ENCODE measurements at regions not wholly inside any gene's neighbourhood (a gene's known extent, or its start where the extent isn't known, plus 50 kb on each side); places are given as distances from the start of the nearest gene placed in this dataset.
A peak's percentile ranks its signal among the peaks of the same experiment; 100 is the strongest.

DNA sequence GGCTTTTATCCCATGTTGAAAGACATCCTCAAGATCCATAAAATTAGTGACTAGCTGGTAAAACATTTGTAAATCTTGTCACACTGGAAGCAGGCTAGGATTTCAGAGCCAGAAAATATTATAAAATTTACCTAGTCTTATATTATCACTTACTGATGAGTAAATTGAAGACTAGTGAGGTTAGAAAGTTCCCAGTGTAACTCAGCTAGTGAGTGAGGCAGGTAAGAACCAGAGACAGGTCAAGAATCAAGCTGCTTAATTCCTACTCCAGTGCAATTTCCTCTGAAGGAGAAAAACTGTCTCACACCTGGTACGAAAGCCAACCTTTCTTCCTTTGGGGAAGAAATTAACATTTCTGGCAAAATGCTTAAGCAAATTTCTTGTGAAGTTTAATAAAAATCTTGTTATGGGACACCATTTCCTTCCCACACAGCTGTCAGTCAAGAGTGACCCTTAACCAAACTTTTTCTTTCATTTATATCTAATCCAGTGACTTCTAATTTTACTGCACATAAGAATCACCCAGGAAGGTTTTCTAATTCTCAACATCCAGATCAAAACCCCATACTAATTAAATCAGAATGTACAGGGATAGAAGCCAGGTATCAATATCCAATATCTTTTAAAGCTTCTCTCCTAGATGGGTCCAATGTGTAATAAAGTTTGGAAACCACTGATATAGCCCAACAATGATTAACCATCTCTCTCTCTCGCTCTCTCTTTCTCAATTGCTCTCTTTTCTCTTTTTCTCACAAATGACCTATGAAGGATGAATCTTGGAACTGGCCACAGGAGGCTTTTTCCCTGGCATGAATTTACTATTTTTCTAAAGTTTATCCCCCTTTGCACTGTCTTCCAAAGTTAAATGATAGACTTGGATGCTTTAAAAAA lies 264.3 kb upstream of the SLC39A10 start:
- Histone ChIP-seq H3K4me1 (ENCODE audit: control insufficient read depth, insufficient read depth, low read length) (no peaks in the 10 kb centered on the region), H3K27ac (ENCODE audit: low read depth, low read length) (no peak overlapping the region), H3K4me3 (ENCODE audit: low read depth, low read length) (no peak overlapping the region), H3K9me3 (ENCODE audit: control insufficient read depth, insufficient read depth, low read length) (no peaks in the 10 kb centered on the region), H3K27me3 (ENCODE audit: control insufficient read depth, insufficient read depth, low read length) (no peaks in the 10 kb centered on the region), H3K36me3 (ENCODE audit: control insufficient read depth, insufficient read depth, low read length) (no peaks in the 10 kb centered on the region)
- WGBS (ENCODE audit: insufficient coverage) = 100% methylated on average over 1 of the region's 2 CpGs
- no peak for DNase-seq (ENCODE audit: low read depth in 4 of 6, low spot score in 6 of 6)

DNA sequence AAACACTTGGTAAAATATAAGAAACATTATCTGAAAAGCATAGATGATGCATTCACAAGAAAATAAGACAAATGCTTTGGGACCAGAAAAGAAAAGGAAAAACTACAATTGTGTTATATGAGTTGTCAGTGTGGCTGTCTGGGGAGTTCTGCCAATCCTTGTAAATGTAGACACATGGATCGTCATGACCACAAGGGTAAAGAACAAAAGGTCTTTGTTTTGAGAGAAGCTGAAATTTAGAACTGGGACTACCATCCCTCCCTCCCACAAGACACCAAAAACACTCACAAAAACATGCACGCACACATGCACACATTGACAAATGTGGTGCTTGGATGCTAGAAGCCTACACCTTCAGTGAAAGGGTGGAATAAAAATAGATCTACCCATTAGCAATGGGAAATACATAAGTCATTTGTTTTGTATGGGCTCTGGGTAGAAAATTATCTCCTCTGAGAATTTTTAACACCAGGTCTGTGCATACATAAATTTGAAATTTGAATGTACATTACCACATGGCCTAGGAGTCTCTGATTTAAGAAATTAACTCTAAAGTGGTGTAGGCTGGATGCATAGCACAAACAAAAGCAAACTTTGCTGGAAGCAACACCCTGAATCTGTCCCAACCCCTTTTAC lies 266.2 kb upstream of the SLC39A10 start:
- H3K9me3 ChIP-seq (ENCODE audit: control insufficient read depth, insufficient read depth, low read length) = no peaks in the 10 kb centered on the region
- DNase-seq (ENCODE audit: low read depth in 4 of 6, low spot score in 6 of 6) = peak in 1 of 6 donors; percentile 20
- no peaks in the 10 kb centered on the region for H3K36me3 ChIP-seq (ENCODE audit: control insufficient read depth, insufficient read depth, low read length)
- no peak overlapping the region for H3K27ac ChIP-seq (ENCODE audit: low read depth, low read length)
- H3K4me3 ChIP-seq (ENCODE audit: low read depth, low read length) = no peak overlapping the region
- no peaks in the 10 kb centered on the region for H3K4me1 ChIP-seq (ENCODE audit: control insufficient read depth, insufficient read depth, low read length)
- H3K27me3 ChIP-seq (ENCODE audit: control insufficient read depth, insufficient read depth, low read length) = no peaks in the 10 kb centered on the region
- no CpG with 5 or more reads among the region's 2 CpGs for WGBS (ENCODE audit: insufficient coverage)

DNA sequence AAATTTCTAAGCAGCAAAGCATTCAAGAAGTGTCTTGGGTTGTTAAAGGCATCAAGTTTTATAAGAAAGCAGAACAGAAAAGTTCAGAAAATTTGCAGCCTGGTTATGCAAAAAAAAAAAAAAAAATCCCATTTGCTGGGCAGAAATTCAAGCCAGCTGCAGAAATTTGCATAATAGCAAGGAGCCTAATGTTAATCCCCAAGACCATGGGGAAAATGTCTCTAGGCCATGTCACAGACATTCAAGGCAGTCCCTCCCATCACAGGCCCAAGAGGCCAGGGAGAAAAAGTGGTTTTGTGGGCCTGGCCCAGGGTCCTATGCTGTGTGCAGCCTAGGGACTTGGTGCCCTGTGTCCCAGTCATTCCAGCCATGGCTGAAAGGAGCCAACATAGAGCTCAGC lies 269.0 kb upstream of the SLC39A10 start:
- no peak overlapping the region for H3K27ac ChIP-seq (ENCODE audit: low read depth, low read length)
- H3K4me3 ChIP-seq (ENCODE audit: low read depth, low read length) = no peak overlapping the region
- H3K36me3 ChIP-seq (ENCODE audit: control insufficient read depth, insufficient read depth, low read length) = no peaks in the 10 kb centered on the region
- no peaks in the 10 kb centered on the region for H3K27me3 ChIP-seq (ENCODE audit: control insufficient read depth, insufficient read depth, low read length)
- no peaks in the 10 kb centered on the region for H3K9me3 ChIP-seq (ENCODE audit: control insufficient read depth, insufficient read depth, low read length)
- no peak for DNase-seq (ENCODE audit: low read depth in 4 of 6, low spot score in 6 of 6)
- H3K4me1 ChIP-seq (ENCODE audit: control insufficient read depth, insufficient read depth, low read length) = no peaks in the 10 kb centered on the region

DNA sequence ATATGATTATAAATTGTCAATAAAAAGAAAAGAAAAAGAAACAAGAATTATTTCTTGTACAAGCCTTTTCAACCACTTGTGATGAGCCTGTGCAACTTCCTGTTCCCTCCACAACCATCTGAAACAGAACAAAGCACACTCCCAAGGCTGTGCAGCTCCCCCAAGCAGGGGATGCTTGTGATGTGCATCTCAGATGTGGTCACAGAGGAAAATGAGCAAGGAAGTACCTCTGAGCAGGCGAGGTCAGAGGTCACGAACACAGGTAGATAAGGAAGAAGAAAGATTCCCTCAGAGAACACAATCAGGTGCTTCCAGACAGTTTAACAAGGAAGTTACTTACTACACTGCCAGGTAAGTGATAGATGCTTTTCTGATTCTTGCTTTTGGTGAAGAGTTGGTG lies 274.8 kb upstream of the SLC39A10 start:
- DNase-seq (ENCODE audit: low read depth in 4 of 6, low spot score in 6 of 6) = no peak
- no CpG with 5 or more reads among the region's 2 CpGs for WGBS (ENCODE audit: insufficient coverage)
- H3K36me3 ChIP-seq (ENCODE audit: control insufficient read depth, insufficient read depth, low read length) = no peaks in the 10 kb centered on the region
- no peaks in the 10 kb centered on the region for H3K9me3 ChIP-seq (ENCODE audit: control insufficient read depth, insufficient read depth, low read length)
- H3K27ac ChIP-seq (ENCODE audit: low read depth, low read length) = no peak overlapping the region
- no peak overlapping the region for H3K4me3 ChIP-seq (ENCODE audit: low read depth, low read length)
- no peaks in the 10 kb centered on the region for H3K27me3 ChIP-seq (ENCODE audit: control insufficient read depth, insufficient read depth, low read length)
- H3K4me1 ChIP-seq (ENCODE audit: control insufficient read depth, insufficient read depth, low read length) = no peaks in the 10 kb centered on the region

DNA sequence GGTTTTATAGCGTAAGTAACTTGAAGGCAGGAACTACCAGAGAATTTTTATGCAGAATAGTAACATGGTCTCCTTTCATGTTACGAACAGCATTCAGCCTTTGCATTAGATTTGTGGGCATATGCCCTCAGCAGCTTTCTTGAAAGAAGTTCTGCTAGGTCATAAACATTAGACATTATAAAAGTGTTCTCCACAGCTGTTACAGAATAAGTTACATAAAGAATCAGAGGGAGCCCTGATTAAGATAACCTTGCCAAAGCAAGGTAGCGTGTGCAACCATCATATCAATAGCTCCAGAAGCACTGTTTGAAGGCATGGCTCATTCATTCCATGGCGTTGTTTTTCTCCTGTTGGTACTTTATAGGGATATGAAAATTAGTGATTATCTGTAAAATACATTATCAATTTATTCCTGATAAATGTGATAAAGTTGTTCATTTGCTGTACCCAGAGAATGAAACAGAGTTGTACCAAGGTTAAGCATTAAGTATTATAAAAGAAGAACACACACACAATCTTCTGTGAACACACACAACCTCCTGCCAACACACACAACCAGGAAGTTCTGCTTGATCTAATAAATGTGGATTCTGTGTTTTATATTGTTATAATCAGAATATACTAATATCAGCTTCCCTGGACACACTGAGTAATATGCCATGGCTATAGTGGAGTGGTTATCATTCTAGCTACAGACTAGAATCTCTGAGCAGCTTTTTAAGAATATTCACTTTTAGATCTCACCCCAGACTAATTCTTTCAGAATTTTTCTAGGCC lies 286.7 kb upstream of the SLC39A10 start:
- 95% methylated on average over 2 of the region's 4 CpGs for WGBS (ENCODE audit: insufficient coverage)
- Histone ChIP-seq H3K36me3 (ENCODE audit: control insufficient read depth, insufficient read depth, low read length) (no peaks in the 10 kb centered on the region), H3K27ac (ENCODE audit: low read depth, low read length) (no peak overlapping the region)

DNA sequence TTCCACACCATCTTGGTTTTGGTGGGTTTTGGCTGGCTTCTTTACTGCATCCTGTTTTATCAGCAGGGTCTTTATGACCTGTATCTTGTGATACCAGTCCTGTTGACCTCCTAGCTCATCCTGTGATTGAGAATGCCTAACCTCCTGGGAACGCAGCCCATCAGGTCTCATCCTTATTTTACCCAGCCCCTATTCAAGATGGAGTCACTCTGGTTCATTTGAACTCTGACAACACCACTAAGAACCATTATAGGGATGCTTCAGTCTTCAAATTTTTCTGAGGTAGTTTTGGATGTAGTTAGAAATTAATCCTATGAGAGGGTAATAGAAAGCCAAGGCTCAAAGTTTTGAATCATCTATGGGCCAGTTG lies 287.8 kb upstream of the SLC39A10 start:
- no peak for DNase-seq (ENCODE audit: low read depth in 4 of 6, low spot score in 6 of 6)
- no peak overlapping the region for H3K27ac ChIP-seq (ENCODE audit: low read depth, low read length)
- no peak overlapping the region for H3K4me3 ChIP-seq (ENCODE audit: low read depth, low read length)
- WGBS (ENCODE audit: insufficient coverage) = no CpG with 5 or more reads among the region's 1 CpG
- H3K27me3 ChIP-seq (ENCODE audit: control insufficient read depth, insufficient read depth, low read length) = no peaks in the 10 kb centered on the region
- H3K4me1 ChIP-seq (ENCODE audit: control insufficient read depth, insufficient read depth, low read length) = no peaks in the 10 kb centered on the region
- no peaks in the 10 kb centered on the region for H3K36me3 ChIP-seq (ENCODE audit: control insufficient read depth, insufficient read depth, low read length)
- H3K9me3 ChIP-seq (ENCODE audit: control insufficient read depth, insufficient read depth, low read length) = no peaks in the 10 kb centered on the region

More for the DNA sequence above, 286.7 kb upstream of the SLC39A10 start:
- Histone ChIP-seq H3K4me1 (ENCODE audit: control insufficient read depth, insufficient read depth, low read length) (no peaks in the 10 kb centered on the region), H3K27me3 (ENCODE audit: control insufficient read depth, insufficient read depth, low read length) (no peaks in the 10 kb centered on the region), H3K4me3 (ENCODE audit: low read depth, low read length) (no peak overlapping the region), H3K9me3 (ENCODE audit: control insufficient read depth, insufficient read depth, low read length) (no peaks in the 10 kb centered on the region)
- DNase-seq (ENCODE audit: low read depth in 4 of 6, low spot score in 6 of 6) = no peak

DNA sequence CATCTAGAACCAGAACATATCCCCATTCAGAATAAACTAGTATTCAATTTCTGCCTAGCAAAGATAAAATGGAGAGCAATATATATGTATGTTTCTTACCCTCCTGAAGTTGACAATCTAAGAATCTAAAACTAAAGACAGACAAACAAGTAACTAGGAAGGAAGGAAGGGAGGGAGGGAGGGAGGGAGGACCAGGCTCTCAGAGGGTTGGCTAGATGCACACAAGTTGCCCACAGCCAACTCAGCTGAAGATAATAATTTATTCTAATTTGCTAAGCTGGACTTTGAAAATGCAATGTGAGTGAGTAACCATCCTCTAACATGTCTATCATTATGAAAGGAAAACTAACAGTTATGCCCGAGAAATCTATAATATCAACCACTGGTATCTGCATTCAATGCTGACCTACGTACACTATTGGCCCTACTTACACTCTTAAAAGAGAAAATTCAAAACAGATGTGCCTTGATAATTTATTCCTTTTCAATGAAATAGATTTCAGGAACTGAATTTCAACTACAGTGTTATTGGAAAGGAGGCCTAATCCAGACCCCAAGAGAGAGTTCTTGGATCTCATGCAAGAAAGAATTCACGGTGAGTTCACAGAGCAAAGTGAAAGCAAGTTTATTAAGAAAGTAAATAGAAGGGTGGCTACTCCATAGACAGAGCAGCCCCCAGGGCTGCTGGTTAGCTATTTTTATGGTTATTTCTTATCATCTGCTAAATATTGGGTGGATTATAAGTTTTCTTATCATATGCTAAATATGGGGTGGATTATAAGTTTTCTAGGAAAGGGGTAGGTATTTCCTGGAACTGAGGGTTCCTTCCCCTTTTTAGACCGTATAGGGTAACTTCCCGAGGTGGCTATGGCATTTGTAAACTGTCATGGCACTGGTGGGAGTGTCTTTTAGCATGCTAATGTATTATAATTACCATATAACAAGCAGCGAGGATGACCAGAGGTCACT lies 288.5 kb upstream of the SLC39A10 start:
- H3K27ac ChIP-seq (ENCODE audit: low read depth, low read length) = no peak overlapping the region
- H3K4me3 ChIP-seq (ENCODE audit: low read depth, low read length) = no peak overlapping the region
- H3K4me1 ChIP-seq (ENCODE audit: control insufficient read depth, insufficient read depth, low read length) = no peaks in the 10 kb centered on the region
- H3K9me3 ChIP-seq (ENCODE audit: control insufficient read depth, insufficient read depth, low read length) = no peaks in the 10 kb centered on the region
- no peaks in the 10 kb centered on the region for H3K36me3 ChIP-seq (ENCODE audit: control insufficient read depth, insufficient read depth, low read length)
- H3K27me3 ChIP-seq (ENCODE audit: control insufficient read depth, insufficient read depth, low read length) = no peaks in the 10 kb centered on the region
- WGBS (ENCODE audit: insufficient coverage) = no CpG with 5 or more reads among the region's 6 CpGs
- DNase-seq (ENCODE audit: low read depth in 4 of 6, low spot score in 6 of 6) = no peak

DNA sequence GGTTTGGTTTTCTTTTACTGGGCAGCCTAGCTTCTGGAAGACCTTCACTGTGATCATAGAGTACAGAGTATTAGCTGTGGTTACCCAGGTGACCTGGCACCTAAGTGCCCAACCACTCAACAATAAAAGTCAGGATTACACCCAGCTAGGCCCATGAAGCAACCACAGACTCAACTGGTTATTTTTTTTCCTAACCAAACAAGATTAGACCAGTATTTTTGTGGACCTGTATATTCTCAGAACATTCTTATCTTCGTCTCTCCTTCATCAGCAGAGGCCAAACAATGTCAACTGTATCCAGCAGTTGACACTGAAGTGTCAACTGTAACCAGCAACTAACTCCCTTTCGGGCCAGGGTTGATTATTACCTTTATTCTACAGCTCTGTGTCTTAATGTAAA lies 289.2 kb upstream of the SLC39A10 start:
- Histone ChIP-seq H3K27me3 (ENCODE audit: control insufficient read depth, insufficient read depth, low read length) (no peaks in the 10 kb centered on the region), H3K4me1 (ENCODE audit: control insufficient read depth, insufficient read depth, low read length) (no peaks in the 10 kb centered on the region), H3K27ac (ENCODE audit: low read depth, low read length) (no peak overlapping the region), H3K4me3 (ENCODE audit: low read depth, low read length) (no peak overlapping the region), H3K9me3 (ENCODE audit: control insufficient read depth, insufficient read depth, low read length) (no peaks in the 10 kb centered on the region), H3K36me3 (ENCODE audit: control insufficient read depth, insufficient read depth, low read length) (no peaks in the 10 kb centered on the region)
- no peak for DNase-seq (ENCODE audit: low read depth in 4 of 6, low spot score in 6 of 6)
- 86% methylated on average over 1 of the region's 2 CpGs for WGBS (ENCODE audit: insufficient coverage)

Measured in spinal cord (tissue), 9 donors.